ENCODE measurements at regions not wholly inside any gene's neighbourhood (a gene's known extent, or its start where the extent isn't known, plus 50 kb on each side); places are given as distances from the start of the nearest gene placed in this dataset.

DNA sequence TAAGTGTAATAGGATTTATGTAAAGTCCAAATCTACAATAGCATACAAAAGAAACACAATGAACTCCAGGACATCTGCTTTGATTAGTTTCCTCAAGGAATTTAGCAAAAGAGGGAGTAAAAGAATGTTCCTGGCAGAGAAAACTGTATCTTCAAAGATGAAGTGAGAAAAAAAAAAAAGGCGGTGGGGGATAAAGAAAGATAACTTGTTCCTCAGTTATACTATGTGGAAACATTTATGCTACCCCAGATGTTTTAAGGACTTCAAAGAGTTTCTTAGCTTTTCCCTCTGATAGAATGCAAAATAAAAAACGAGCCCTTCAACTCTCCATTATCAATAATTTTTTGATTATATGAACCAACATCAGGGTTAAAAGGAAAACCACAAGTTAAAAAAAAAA, 908.9 kb upstream of the ADGRL2 start:
- no peak overlapping the region for H3K14ac ChIP-seq (ENCODE audit: insufficient read length)
- ChIA-PET POLR2A (ENCODE audit: partially characterized antibody) (interaction anchor here (0.7 kb wide), 1 partner anchor 155 kb away, joined by 6 read pairs; no protein-coding TSS in a partner anchor), CTCF (ENCODE audit: partially characterized antibody) (interaction anchor here (0.6 kb wide), 1 partner anchor 105 kb away, joined by 3 read pairs; no protein-coding TSS in a partner anchor)
- TF ChIP-seq BACH1 (IDR thresholded peaks at IDR 0.05; ENCODE audit: low read length) (no peak), MAFK (IDR thresholded peaks at IDR 0.05; ENCODE audit: low read depth, low read length) (no peak), SP4 (IDR thresholded peaks at IDR 0.05; ENCODE audit: low read length) (no peak), RXRA (IDR thresholded peaks at IDR 0.05; ENCODE audit: insufficient read depth, low read depth, low read length) (no peak), EGR1 (IDR thresholded peaks at IDR 0.05; ENCODE audit: borderline replicate concordance, low read depth, low read length) (no peak), CREB1 (IDR thresholded peaks at IDR 0.05) (no peak), CHD1 (IDR thresholded peaks at IDR 0.05; ENCODE audit: low read depth, low read length) (no peak), NANOG (IDR thresholded peaks at IDR 0.05; ENCODE audit: insufficient read depth, low read depth, low read length, poor library complexity, severe bottlenecking) (no peak), TCF12 (IDR thresholded peaks at IDR 0.05; ENCODE audit: low read depth, low read length) (no peak)
- H2AK5ac ChIP-seq (ENCODE audit: low read depth, low read length): no peak overlapping the region
- FAIRE-seq (no peak), DNase-seq (ENCODE audit: low read depth in 1 of 2, low spot score in 2 of 2) (no peak)
- no peak overlapping the region for H2BK12ac ChIP-seq (ENCODE audit: low read depth, low read length)
- no peak overlapping the region for H2BK20ac ChIP-seq (ENCODE audit: low read length)
- H2BK15ac ChIP-seq (ENCODE audit: low read length): no peak overlapping the region
- no peaks in the 10 kb centered on the region for H3K27me3 ChIP-seq (replicated peaks in 1 of 4; ENCODE audit: control insufficient read depth in 3 of 4, extremely low read depth in 1 of 4, insufficient read depth in 3 of 4, low read length in 3 of 4)
- 83% methylated on average over 2 of the region's 2 CpGs; no CpG with 5 or more reads in 1 of the 2 experiments for WGBS, 2 experiments (ENCODE audit: extremely low coverage in 1 of 2, insufficient coverage in 1 of 2, insufficient read length in 1 of 2, insufficient replicate concordance in 2 of 2, low coverage in 1 of 2, low lambda C conversion rate in 2 of 2, missing lambda C conversion rate in 1 of 2)
- H2BK5ac ChIP-seq (ENCODE audit: low read depth, low read length): no peak overlapping the region
- H3K4ac ChIP-seq (replicated peaks; ENCODE audit: insufficient read length, low read depth, low read length): no peak overlapping the region
- H4K8ac ChIP-seq (ENCODE audit: extremely low read depth, insufficient read depth, low read length): no peak overlapping the region
- H4K20me1 ChIP-seq (replicated peaks in 1 of 2; ENCODE audit: control insufficient read depth in 1 of 2, insufficient read depth in 2 of 2, low read length in 2 of 2): no peaks in the 10 kb centered on the region
- H3K23ac ChIP-seq (ENCODE audit: insufficient read length): no peak overlapping the region
- no peak overlapping the region for H3K56ac ChIP-seq (replicated peaks; ENCODE audit: insufficient read length, low read depth, low read length)
- H2AFZ ChIP-seq (ENCODE audit: low read length): no peak overlapping the region
- H3K27ac ChIP-seq (ENCODE audit: low read depth, low read length): no peak overlapping the region
- H3K18ac ChIP-seq (ENCODE audit: extremely low read depth, low read length): no peak overlapping the region
- no peaks in the 10 kb centered on the region for H3K9me3 ChIP-seq (ENCODE audit: insufficient read depth in 2 of 2, low read depth in 1 of 2, low read length in 1 of 2)
- H3K36me3 ChIP-seq (ENCODE audit: control insufficient read depth in 2 of 4, insufficient read depth in 4 of 4, low read length in 3 of 4): no peaks in the 10 kb centered on the region
- no peak overlapping the region for H3K4me2 ChIP-seq (ENCODE audit: insufficient read depth in 1 of 2, low read depth in 2 of 2, low read length in 2 of 2)
- no peak overlapping the region for H2BK120ac ChIP-seq (replicated peaks; ENCODE audit: low read depth, low read length)
- H3K9ac ChIP-seq (replicated peaks in 1 of 4; ENCODE audit: extremely low read depth in 1 of 4, low read depth in 3 of 4, low read length in 3 of 4): no peak overlapping the region
- no peaks in the 10 kb centered on the region for H3K79me1 ChIP-seq (ENCODE audit: low read depth, low read length)
- peaks cover 0 to 4% (median 2%) of the 10 kb centered on the region in 4 experiments; a peak in 2 of 7 replicates for H3K4me1 ChIP-seq (replicated peaks in 1 of 4; ENCODE audit: control insufficient read depth in 3 of 4, insufficient read depth in 4 of 4, low read length in 3 of 4)
- no peak overlapping the region for H3K4me3 ChIP-seq (ENCODE audit: extremely low read depth in 1 of 4, insufficient read depth in 2 of 4, low read depth in 3 of 4, low read length in 4 of 4)
- H3K79me2 ChIP-seq (ENCODE audit: control insufficient read depth in 1 of 2, insufficient read depth in 2 of 2, low read length in 2 of 2): no peaks in the 10 kb centered on the region
- no peak overlapping the region for H4K5ac ChIP-seq (ENCODE audit: insufficient read length, low read depth, low read length)
- H4K91ac ChIP-seq (replicated peaks; ENCODE audit: insufficient read length, low read length): no peak overlapping the region
- no peaks in the 10 kb centered on the region for H3K23me2 ChIP-seq (ENCODE audit: low read depth, low read length)

Measured in H1 (cell line).